Posterior vena cava (tissue), 2 donors: ENCODE measurements at regions not wholly inside any gene's neighbourhood (a gene's known extent, or its start where the extent isn't known, plus 50 kb on each side); places are given as distances from the start of the nearest gene placed in this dataset.
"Not testable (repeated sequence)": the region's sequence is repeated elsewhere in the genome, so short reads cannot be mapped to it uniquely, and the experiment has no call there.

Experiments used
- DNase-seq: peaks from one replicate; pipeline ENCODE4 v3.0.0-alpha.2; 2020; ENCODE audit warnings: low spot score
- intact Hi-C, 2 donors: fragments of 100-400 bp; cut with DNase I; formaldehyde crosslinking; loops; one replicate each; pipeline versions ENCODE4 v1.14.1 to v1.14.2; 2022 to 2023
- donor health status: DM: yes; HTN: yes; CAD: no.
- donor health status: DM: yes; HTN: yes; CAD: no.

DNA sequence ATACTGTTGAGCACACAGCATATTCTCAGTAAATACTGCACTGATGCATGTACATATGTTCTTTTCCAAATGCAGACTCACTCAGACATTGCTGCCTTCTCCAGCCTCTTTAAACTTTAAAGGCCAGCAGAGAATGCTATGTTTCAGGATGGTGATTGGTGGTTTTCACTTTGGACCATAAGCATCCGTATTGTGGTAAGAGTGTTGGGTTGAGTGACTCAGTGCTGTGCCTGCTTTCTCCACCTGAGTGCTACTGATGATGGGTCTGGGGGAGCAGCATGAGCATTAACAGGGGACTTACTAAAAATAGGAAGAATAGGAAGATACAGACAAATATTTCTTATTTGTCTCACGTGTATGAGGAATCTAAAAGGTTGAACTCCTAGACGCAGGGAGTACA is 56.3 kb upstream of the ZNF92 start:
- intact Hi-C loops, result no loop called here
- no peak for DNase-seq

DNA sequence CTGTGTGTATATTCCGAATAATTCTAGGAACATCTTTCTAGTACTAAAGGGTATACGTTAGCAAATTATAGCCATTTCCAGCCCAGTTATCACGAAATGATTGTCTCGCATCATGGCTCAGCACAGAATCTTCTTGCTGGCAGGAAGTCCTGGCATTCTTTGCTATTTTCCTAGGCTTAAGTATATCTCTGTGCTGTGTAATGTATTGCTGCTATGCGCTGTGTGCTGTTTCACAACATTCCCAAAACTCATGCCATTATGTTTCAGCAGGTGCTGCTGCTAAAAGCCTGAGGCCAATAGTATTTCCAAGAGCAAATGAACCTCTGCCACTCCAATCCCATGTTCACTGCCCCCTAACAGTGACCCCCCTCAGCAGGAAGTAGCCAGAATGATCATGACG is 62.9 kb upstream of the ZNF92 start:
- intact Hi-C loops, result no loop called here
- DNase-seq, result no peak

DNA sequence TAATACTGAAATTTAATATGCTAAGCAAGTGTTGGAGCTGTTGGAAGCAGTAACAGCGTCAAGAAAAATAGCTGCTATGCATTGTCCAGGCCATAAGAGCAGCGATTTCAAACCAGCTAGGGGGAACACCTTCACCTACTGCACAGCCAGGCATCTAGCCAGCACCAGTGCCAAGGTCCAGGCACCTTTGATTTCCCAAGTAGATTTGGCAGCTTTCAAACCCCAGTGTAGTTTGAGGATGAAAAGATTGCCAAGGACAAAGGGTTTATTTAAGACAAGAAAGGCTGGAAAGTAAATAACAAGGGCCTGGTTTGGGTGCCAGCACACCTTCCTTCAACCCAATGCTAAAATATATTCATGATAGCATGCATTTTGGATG is 65.4 kb upstream of the ZNF92 start:
- DNase-seq, result no peak
- intact Hi-C loops, result loop anchor here (5.0 kb wide), 1 partner anchor 356 kb away; no protein-coding TSS in a partner anchor

DNA sequence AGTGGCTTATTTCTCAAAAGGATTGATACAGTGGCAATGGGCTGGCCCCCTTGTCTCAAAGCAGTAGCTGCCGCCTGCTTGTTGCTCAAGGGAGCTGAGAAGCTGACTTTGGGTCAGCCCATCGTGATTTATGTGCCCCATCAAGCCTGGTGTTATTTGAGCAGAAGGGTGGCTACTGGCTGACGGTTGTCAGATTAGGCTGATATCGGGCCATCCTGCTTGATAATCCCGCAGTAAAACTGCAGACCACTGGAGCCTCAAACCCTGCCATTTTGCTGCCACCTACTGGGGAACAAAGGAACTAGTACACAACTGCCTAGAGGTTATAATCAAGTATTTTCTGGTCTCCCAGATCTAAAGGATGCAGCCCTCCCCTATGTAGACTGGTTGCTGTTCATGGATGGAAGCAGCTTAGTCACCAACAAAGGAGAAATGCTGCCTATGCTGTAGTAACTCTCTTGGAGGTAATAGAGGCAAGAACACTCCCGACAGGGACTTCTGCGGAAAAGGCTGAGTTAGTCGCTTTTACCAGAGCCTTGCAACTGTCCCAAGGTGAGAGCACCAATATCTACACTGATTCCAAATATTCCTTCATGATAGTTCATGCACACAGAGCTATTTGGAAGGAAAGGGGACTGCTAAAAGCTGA is 65.9 kb upstream of the ZNF92 start:
- no peak for DNase-seq

DNA sequence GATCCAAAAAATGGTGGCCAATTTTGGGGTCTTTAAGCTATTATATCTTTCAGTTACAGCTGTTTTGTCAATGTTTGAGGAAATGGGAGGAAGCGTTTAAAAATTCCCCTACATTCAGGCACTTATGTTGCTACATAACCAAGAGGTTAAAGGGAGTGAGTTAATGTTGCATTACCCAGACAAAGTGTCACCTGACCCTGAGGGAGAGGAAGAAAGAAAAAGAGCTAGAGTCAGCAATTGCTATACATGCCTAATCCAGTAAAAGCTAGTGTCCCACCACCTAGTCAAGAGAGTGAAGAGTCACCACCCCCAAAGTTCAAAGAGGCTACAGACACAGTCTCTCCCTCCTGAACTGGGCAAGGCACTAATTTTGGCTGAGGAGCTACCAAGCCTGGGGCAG is 69.5 kb upstream of the ZNF92 start:
- DNase-seq, result no peak
- intact Hi-C loops, result no loop called here

More for the DNA sequence above, 65.9 kb upstream of the ZNF92 start:
- intact Hi-C loops, result loop anchor here (5.0 kb wide), 1 partner anchor 355 kb away; no protein-coding TSS in a partner anchor

DNA sequence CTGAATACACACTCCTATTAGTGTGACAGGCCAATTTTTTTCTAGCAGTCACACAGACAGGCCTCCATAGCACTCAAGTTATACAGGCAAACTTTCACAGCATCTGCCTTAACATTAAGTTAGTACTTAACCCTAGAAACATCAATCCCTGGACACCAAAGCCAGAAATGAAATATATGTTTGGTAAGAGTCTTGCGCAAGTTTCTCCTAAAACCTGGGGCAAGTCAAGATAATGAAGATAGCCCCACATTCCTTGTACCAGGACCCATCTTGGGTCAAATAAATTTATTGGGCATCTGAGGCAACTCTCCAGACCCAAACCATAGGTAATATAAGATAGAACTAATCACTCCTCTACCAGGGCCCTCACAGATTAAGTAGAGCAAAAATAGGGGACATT is 70.8 kb upstream of the ZNF92 start:
- DNase-seq, result no peak
- intact Hi-C loops, result no loop called here

DNA sequence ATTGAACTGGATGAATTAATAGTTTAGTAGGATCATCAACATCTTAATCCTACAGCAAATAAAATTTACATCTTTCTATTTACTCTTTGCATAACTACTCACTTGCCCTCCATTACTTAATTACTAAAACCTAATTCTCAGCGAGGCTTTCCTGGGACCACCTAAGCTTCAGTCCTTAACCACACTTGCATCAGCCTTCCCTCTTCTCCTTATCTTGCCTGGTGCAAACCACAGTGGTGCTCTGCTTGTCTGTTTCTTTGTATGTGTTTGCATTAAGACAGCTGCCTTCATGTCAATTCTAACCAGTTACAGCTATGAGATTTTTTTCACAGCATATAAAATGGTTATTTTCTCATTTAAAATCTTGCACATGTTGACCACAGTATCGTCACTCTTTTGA is 72.6 kb upstream of the ZNF92 start:
- DNase-seq, result no peak
- intact Hi-C loops, result no loop called here

DNA sequence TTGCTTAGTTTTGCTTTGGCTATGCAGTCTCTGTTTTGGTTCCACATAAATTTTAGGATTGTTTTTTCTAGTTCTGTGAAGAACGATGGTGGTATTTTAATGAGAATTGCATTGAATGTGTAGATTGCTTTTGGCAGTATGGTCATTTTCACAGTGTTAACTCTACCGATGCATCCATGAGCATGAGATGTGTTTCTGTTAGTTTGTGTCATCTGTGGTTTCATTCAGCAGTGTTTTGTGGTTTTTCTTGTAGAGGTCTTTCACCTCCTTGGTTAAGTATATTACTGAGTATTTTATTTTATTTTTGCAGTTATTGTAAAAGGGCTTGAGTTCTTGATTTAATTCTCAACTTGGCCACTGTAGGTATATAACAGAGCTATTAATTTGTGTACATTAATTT is 78.2 kb upstream of the ZNF92 start:
- intact Hi-C loops, result no loop called here
- DNase-seq, result no peak

DNA sequence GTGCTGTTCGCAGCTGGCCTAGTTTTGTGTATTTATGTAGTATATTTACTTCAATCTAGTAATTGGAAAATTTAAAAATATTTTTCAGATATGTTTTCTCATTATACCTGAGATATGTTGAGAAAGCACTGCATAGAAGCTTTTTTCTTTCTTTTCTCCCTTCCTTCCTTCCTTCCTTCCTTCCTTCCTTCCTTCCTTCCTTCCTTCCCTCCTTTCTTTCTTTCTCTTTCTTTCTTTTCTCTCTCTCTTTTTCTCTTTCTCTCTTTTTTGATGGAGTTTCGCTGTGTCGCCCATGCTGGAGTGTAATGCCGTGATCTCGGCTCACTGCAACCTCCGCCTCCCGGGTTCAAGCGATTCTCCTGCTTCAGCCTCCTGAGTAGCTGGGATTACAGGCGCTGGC is 83.3 kb upstream of the ZNF92 start:
- DNase-seq, intact Hi-C loops: not testable (repeated sequence)

DNA sequence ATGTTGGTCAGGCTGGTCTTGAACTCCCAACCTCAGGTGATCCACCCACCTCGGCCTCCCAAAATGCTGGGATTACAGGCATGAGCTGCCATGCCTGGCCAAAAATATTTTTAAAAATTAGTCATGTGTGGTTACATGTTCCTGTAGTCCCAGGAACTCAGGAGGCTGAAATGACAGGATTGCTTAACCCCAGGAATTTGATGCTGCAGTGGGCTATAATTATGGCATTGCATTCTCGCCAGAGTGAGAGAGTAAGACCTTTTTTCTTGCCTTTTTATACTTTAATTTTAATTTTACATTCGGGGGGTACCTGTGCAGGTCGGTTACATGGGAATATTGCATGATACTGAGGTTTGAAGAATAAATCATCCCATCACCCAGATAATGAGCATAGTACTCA is 86.6 kb upstream of the ZNF92 start:
- intact Hi-C loops, result no loop called here
- DNase-seq, result no peak

DNA sequence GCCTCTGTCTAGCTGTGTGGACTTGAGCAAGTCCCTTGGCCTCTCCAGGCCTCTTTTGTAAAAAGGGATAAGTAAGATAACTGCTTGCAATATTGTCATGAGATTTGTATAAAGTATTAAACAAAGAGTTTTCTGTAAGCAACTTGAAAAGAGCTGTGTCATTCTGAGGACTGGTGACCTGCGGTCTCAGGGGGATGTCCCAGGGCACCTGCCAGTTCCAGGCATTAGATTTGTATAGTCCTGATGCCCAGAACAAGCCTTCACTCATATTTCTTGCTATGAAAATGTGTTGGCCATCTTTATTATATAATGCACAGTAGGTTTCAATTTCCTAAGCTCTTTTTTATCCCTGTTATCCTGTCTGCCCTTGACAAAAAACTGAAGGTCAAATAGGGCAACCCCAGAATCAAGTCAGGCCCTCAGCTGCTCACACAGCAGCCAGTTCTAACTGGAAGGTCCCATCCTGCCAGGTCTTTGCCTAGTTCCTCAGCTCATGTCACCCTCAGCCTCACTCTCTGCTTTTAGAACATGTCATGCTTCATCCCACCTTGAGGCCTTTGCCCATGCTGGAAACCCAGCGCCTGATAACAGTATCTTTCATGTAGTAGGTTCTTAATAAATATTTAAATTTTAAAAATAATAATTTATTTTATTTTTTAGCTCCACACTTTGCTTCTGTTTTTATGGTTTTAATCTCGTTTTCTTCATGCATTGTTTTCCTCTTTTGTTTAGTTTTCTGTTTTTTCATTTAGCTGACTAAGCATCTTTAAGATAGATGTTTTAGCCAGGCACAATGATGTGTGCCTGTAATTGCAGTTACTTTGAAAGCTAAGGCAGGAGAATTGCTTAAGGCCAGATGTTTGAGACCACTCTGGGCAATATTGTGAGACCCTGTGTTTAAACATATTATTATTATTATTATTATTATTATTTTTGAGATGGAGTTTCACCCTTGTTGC is 87.5 kb upstream of the ZNF92 start:
- no peak for DNase-seq
- intact Hi-C loops, result no loop called here

DNA sequence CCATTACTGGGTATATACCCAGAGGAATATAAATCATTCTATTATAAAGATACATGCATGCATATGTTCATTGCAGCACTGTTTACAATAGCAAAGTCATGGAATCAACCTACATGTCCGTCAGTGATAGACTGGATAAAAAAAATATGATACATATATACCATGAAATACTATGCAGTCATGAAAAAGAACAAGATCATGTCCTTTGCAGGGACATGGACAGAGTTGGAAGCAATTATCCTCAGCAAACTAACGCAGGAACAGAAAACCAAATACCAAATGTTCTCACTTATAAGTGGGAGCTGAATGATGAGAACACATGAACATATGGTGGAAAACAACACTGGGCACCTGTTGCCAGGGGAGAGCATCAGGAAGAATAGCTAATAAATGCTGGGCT is 88.4 kb upstream of the ZNF92 start:
- DNase-seq, intact Hi-C loops: not testable (repeated sequence)

DNA sequence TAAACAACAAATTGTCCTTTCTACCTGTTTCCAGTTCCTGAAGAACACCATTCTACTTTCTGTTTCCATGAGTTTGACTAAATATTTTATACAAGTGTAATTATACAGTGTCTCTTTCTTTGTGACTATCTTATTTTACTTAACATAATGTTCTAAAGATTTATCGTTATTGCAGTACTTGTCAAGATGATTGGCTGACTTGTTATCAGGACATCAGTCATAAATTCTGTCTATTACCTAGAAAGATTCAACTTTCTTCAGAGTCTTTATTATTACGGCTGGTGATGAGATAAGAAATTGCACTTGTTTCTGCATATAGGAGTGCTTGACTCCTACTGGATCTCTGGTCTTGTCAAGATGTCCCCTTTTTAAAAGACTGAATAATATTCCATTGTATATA is 93.9 kb upstream of the ZNF92 start:
- DNase-seq, result no peak
- intact Hi-C loops, result no loop called here

DNA sequence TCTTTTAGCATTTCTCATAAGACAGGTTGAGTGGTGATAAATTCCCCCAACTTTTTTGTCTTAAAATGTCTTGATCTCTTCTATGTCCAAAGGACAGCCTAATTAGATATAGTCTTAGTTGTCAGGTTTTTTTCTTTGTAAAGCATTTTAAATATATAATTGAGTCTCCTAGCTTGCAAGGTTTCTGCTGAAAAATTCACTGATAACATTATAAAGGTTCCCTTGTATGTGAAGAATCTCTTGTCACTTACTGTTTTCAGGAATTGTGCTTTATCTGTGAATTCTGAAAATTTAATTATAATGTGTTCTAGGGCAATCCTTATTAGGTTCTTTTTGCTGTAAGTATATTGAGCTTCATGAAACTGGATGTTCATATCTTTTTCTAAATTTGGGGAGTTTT is 96.8 kb upstream of the ZNF92 start:
- intact Hi-C loops, result no loop called here
- DNase-seq, result no peak

DNA sequence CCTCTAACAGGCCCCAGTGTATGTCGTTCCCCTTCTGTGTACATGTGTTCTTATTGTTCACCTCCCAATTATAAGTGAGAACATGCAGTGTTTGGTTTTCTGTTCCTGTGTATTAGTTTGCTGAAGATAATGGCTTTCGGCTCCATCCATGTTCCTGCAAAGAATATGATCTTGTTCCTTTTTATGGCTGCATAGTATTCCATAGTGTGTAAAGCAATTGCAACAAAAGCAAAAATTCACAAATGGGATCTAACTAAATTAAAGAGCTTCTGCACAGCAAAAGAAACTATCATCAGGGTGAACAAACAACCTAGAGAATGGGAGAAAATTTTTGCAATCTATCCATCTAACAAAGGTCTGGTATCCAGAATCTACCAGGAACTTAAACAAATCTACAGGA is 102.2 kb upstream of the ZNF92 start:
- DNase-seq, intact Hi-C loops: not testable (repeated sequence)

DNA sequence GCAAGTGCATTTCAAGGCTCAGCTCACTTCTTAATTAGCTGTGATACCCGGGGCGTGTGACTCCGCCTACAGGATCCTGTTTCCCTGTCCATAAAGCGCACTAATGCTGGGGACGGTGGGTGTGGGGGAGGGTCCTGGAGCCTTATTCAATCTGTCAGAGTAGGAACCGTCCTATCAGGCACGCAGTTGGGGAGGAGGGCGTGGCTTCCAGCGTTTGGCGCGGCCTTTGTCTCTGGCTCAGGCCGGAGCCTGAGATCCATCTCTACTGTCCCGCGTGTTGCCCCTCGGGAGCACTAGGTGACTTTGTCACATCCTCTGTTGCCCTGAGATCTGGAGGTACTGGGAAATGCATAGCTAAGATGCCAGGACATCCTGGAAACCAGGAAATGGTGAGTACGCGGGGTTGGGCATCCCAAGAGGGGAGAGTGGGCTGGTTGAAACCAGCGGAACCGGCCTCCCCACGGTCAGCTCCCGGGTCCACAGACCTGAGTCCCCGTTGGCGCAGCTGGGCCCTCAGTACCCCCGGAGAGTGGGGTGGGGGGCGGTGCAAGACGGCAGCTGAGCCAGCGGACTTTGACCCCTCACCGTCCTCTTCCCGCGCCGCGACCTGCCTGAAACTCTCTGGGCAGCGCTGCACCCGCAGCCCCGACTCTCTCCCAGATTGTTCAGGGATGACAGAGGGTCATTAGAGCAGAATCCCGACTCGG is 104.4 kb upstream of the ZNF92 start:
- intact Hi-C loops, result no loop called here
- peak; percentile 81 for DNase-seq

DNA sequence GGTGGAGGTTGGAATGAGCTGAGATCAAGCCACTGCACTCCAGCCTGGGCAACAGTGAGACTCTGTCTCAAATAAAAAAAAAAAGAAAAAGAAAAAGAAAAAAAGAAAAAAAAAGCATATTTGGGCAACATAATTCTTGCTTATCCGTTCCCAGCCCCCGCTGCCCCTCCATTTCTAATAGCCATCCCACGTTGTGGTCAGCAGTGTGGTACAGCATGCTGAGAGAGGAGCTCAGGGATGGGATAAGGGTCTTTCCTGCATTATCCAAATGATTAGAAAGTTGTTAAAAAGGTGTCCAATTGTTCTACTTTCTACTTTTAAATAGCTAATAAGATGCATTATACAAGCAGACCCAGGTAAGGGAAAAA is 104.9 kb upstream of the ZNF92 start:
- DNase-seq, result no peak
- intact Hi-C loops, result no loop called here

DNA sequence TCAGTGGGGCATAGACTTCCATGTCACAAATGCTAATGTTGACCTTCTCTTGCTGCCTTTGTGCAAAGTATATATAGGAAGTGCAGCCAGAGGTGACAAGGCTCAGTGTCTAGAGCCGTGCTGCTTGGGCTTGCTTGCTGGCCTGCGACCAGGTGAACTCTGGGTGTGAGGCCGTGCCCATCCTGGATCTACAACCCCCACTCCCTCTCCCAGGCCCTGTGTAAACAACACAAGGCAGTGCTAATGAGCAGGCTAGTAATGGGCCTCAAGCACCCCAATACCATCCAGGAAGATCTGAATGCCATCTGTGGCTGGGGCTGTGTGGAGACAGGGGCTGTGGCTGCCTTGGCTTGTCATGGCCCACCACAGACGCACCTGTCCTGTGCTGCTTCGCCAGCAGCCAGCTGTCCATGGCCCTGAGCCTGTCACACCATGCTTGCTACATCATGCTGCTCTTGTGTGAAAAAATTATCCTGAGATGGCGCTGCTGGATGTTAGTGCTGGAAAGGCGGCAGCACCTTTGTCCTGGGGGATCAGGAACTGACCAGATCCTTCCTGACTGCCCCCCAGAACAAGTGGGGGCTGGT is 107.6 kb upstream of the ZNF92 start:
- DNase-seq, result no peak
- intact Hi-C loops, result no loop called here

DNA sequence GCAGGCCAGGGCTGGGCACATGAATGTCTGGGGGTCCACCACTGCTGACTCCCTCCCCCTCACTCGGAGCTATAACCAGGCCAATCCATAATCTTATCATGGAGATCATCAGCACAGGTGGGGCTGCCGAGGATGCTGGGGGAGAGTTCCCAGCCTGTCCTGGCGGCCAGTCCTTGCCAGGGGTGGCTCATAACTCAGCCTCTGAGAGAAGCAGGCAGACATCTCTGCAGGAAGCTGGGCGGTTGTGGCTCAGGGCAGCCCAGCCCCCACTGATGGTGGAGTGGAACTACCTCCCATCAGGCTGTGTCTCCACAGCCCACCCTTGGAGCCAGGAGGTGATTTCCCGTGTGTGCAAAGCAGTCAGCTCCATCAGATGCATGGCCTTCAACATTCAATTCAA is 109.4 kb upstream of the ZNF92 start:
- no peak for DNase-seq
- intact Hi-C loops, result no loop called here

DNA sequence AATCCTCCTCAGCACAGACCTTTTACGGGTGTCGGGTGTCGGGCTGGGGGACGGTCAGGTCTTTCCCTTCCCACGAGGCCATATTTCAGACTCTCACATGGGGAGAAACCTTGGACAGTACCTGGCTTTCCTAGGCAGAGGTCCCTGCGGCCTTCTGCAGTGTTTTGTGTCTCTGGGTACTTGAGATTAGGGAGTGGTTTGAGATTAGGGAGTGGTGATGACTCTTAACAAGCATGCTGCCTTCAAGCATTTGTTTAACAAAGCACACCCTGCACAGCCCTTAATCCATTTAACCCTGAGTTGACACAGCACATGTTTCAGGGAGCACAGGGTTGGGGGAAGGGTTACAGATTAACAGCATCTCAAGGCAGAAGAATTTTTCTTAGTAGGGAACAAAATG is 113.0 kb upstream of the ZNF92 start:
- intact Hi-C loops, DNase-seq: not testable (repeated sequence)
